ENCODE measurements at regions not wholly inside any gene's neighbourhood (a gene's known extent, or its start where the extent isn't known, plus 50 kb on each side); places are given as distances from the start of the nearest gene placed in this dataset.

- no peaks in the 10 kb centered on the region for H3K9me3 ChIP-seq
- TF ChIP-seq EP300 (IDR thresholded peaks at IDR 0.05) (no peak), POLR2AphosphoS5 (IDR thresholded peaks at IDR 0.05) (no peak), POLR2A (IDR thresholded peaks at IDR 0.05; ENCODE audit: low read depth) (no peak), CTCF (IDR thresholded peaks at IDR 0.05) (no peak)
- no peaks in the 10 kb centered on the region for H3K36me3 ChIP-seq
- H3K4me1 ChIP-seq = peaks cover 0 to 19% (median 17%) of the 10 kb centered on the region in 4 donors
- DNase-seq (ENCODE audit: extremely low spot score) = no peak
- no peaks in the 10 kb centered on the region for H3K27me3 ChIP-seq
- 45% methylated on average over 24 of the region's 24 CpGs for WGBS
- peak overlapping the region in 3 of 4 donors; percentile 10 to 37 (median 22) for H3K4me3 ChIP-seq
- peak overlapping the region; percentile 36 to 60 (median 41) for H3K27ac ChIP-seq (replicated peaks in 1 of 4)
- intact Hi-C loops (cut with DNase I) = no loop called here
These were observed 231.9 kb downstream of the C12orf75 start for GRCh38 chr12:105562199-105562971.

- H3K27me3 ChIP-seq = no peaks in the 10 kb centered on the region
- H3K36me3 ChIP-seq = no peaks in the 10 kb centered on the region
- intact Hi-C loops (cut with DNase I) = no loop called here
- H3K4me3 ChIP-seq = no peak overlapping the region
- no peaks in the 10 kb centered on the region for H3K9me3 ChIP-seq
- WGBS = 100% methylated on average over 1 of the region's 1 CpG
- H3K27ac ChIP-seq (replicated peaks in 1 of 4) = no peak overlapping the region
- TF ChIP-seq POLR2AphosphoS5 (IDR thresholded peaks at IDR 0.05) (no peak), POLR2A (IDR thresholded peaks at IDR 0.05; ENCODE audit: low read depth) (no peak), CTCF (IDR thresholded peaks at IDR 0.05) (no peak), EP300 (IDR thresholded peaks at IDR 0.05) (no peak)
- no peak for DNase-seq (ENCODE audit: extremely low spot score)
- H3K4me1 ChIP-seq = peaks cover 0 to 9% (median 9%) of the 10 kb centered on the region in 4 donors
These were observed 236.6 kb downstream of the C12orf75 start for GRCh38 chr12:105567061-105567460.

- intact Hi-C loops (cut with DNase I) = no loop called here
- no peak overlapping the region for H3K27ac ChIP-seq (replicated peaks in 1 of 4)
- WGBS = 96% methylated on average over 3 of the region's 3 CpGs
- H3K4me3 ChIP-seq = no peak overlapping the region
- no peak for DNase-seq (ENCODE audit: extremely low spot score)
- no peaks in the 10 kb centered on the region for H3K36me3 ChIP-seq
- H3K27me3 ChIP-seq = no peaks in the 10 kb centered on the region
- no peaks in the 10 kb centered on the region for H3K4me1 ChIP-seq
- H3K9me3 ChIP-seq = no peaks in the 10 kb centered on the region
- no peak for TF ChIP-seq POLR2A (IDR thresholded peaks at IDR 0.05; ENCODE audit: low read depth)
These were observed 239.4 kb downstream of the C12orf75 start for GRCh38 chr12:105569886-105570285.

- WGBS = 93% methylated on average over 4 of the region's 4 CpGs
These were observed 240.5 kb downstream of the C12orf75 start for GRCh38 chr12:105570944-105571343.

GRCh38 chr12:105573574-105573973 lies 243.1 kb downstream of the C12orf75 start:
- Histone ChIP-seq H3K27ac (replicated peaks in 1 of 4) (no peak overlapping the region), H3K4me1 (no peaks in the 10 kb centered on the region), H3K27me3 (no peaks in the 10 kb centered on the region), H3K9me3 (no peaks in the 10 kb centered on the region), H3K36me3 (no peaks in the 10 kb centered on the region), H3K4me3 (no peak overlapping the region)
- intact Hi-C loops (cut with DNase I) = no loop called here
- no peak for TF ChIP-seq CTCF (IDR thresholded peaks at IDR 0.05)
- no peak for TF ChIP-seq EP300 (IDR thresholded peaks at IDR 0.05)
- DNase-seq (ENCODE audit: extremely low spot score) = no peak
- WGBS = 76% methylated on average over 3 of the region's 3 CpGs

More at GRCh38 chr12:105570944-105571343, 240.5 kb downstream of the C12orf75 start:
- Histone ChIP-seq H3K27ac (replicated peaks in 1 of 4) (no peak overlapping the region), H3K4me1 (no peaks in the 10 kb centered on the region), H3K36me3 (no peaks in the 10 kb centered on the region), H3K9me3 (no peaks in the 10 kb centered on the region), H3K4me3 (no peak overlapping the region), H3K27me3 (no peaks in the 10 kb centered on the region)
- DNase-seq (ENCODE audit: extremely low spot score) = no peak
- TF ChIP-seq POLR2AphosphoS5 (IDR thresholded peaks at IDR 0.05) (no peak), POLR2A (IDR thresholded peaks at IDR 0.05; ENCODE audit: low read depth) (no peak), CTCF (IDR thresholded peaks at IDR 0.05) (no peak), EP300 (IDR thresholded peaks at IDR 0.05) (no peak)
- intact Hi-C loops (cut with DNase I) = no loop called here

Measured in esophagus muscularis mucosa (tissue), 4 donors.